ENCODE measurements at regions not wholly inside any gene's neighbourhood (a gene's known extent, or its start where the extent isn't known, plus 50 kb on each side); places are given as distances from the start of the nearest gene placed in this dataset.

DNA sequence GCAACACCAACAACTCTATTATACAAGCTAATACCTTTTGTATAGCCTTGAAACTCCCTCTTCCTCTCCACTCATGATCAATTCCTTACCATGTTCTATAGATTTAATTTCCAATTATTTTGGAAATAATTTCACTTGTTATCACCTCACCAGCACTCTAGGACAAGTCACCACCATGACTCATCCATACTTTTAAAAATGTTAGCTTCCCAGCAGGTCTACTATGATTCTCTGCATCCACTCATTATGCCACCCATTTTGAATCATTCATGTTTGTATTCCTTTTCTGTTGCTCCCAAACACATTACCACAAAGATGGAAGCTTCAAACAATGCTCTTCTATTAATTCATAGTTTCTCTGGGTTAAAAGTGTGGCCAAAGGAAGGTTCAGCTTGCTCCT, 469.6 kb downstream of the PDGFC start:
- H3K36me3 ChIP-seq (ENCODE audit: control insufficient read depth in 3 of 3, insufficient read depth in 2 of 3, low read depth in 1 of 3, low read length in 3 of 3), result no peaks in the 10 kb centered on the region
- H3K9me3 ChIP-seq (ENCODE audit: control insufficient read depth in 2 of 2, insufficient read depth in 1 of 2, low read depth in 1 of 2, low read length in 1 of 2), result no peaks in the 10 kb centered on the region
- H3K27me3 ChIP-seq (ENCODE audit: control insufficient read depth in 3 of 3, insufficient read depth in 3 of 3, low read length in 3 of 3), result no peaks in the 10 kb centered on the region
- FAIRE-seq (no peak), DNase-seq (no peak)
- H3K4me1 ChIP-seq (ENCODE audit: control insufficient read depth in 3 of 3, insufficient read depth in 2 of 3, low read depth in 1 of 3, low read length in 2 of 3), result no peaks in the 10 kb centered on the region
- H3K27ac ChIP-seq (ENCODE audit: low read depth in 1 of 3, low read length in 2 of 3), result no peak overlapping the region
- H3K4me3 ChIP-seq (ENCODE audit: low read depth in 1 of 3, low read length in 3 of 3), result no peak overlapping the region

DNA sequence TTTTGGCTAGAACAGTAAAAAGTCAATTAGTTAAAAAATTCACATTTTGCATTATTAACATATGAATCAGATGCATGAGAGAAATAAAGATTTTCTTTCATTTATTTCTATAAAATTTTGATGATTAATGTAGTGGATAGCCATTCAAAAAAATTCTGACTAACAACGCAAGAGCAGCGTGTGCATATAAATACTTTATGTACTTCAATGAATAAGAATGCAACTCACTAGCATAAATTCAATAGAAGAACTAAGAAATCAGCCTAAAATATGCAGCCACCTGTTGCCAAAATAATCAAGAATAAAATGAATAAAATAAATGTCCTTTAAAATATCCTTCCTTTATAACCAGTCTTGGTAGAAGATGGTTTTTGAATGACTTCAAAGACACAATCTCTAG, 471.9 kb downstream of the PDGFC start:
- no peaks in the 10 kb centered on the region for H3K27me3 ChIP-seq (ENCODE audit: control insufficient read depth in 3 of 3, insufficient read depth in 3 of 3, low read length in 3 of 3)

GRCh38 chr4:156497486-156497885, 474.1 kb downstream of the PDGFC start:
- Histone ChIP-seq H3K27ac (ENCODE audit: low read depth in 1 of 3, low read length in 2 of 3) (no peak overlapping the region), H3K4me3 (ENCODE audit: low read depth in 1 of 3, low read length in 3 of 3) (no peak overlapping the region), H3K9me3 (ENCODE audit: control insufficient read depth in 2 of 2, insufficient read depth in 1 of 2, low read depth in 1 of 2, low read length in 1 of 2) (no peaks in the 10 kb centered on the region), H3K27me3 (ENCODE audit: control insufficient read depth in 3 of 3, insufficient read depth in 3 of 3, low read length in 3 of 3) (no peaks in the 10 kb centered on the region), H3K36me3 (ENCODE audit: control insufficient read depth in 3 of 3, insufficient read depth in 2 of 3, low read depth in 1 of 3, low read length in 3 of 3) (no peaks in the 10 kb centered on the region), H3K4me1 (ENCODE audit: control insufficient read depth in 3 of 3, insufficient read depth in 2 of 3, low read depth in 1 of 3, low read length in 2 of 3) (no peaks in the 10 kb centered on the region)
- no peak for FAIRE-seq
- DNase-seq, result no peak
- 82 to 87% (median 87%) methylated on average over 6 of the region's 6 CpGs for WGBS, 3 donors

More for the DNA sequence above, 471.9 kb downstream of the PDGFC start:
- no peaks in the 10 kb centered on the region for H3K9me3 ChIP-seq (ENCODE audit: control insufficient read depth in 2 of 2, insufficient read depth in 1 of 2, low read depth in 1 of 2, low read length in 1 of 2)
- no peak overlapping the region for H3K4me3 ChIP-seq (ENCODE audit: low read depth in 1 of 3, low read length in 3 of 3)
- FAIRE-seq (no peak), DNase-seq (no peak)
- no peaks in the 10 kb centered on the region for H3K36me3 ChIP-seq (ENCODE audit: control insufficient read depth in 3 of 3, insufficient read depth in 2 of 3, low read depth in 1 of 3, low read length in 3 of 3)
- no peak overlapping the region for H3K27ac ChIP-seq (ENCODE audit: low read depth in 1 of 3, low read length in 2 of 3)
- no peaks in the 10 kb centered on the region for H3K4me1 ChIP-seq (ENCODE audit: control insufficient read depth in 3 of 3, insufficient read depth in 2 of 3, low read depth in 1 of 3, low read length in 2 of 3)
- WGBS, 3 donors, result 87 to 95% (median 91%) methylated on average over 2 of the region's 2 CpGs

- no peaks in the 10 kb centered on the region for H3K4me1 ChIP-seq (ENCODE audit: control insufficient read depth in 3 of 3, insufficient read depth in 2 of 3, low read depth in 1 of 3, low read length in 2 of 3)
- no peak overlapping the region for H3K27ac ChIP-seq (ENCODE audit: low read depth in 1 of 3, low read length in 2 of 3)
- no peaks in the 10 kb centered on the region for H3K9me3 ChIP-seq (ENCODE audit: control insufficient read depth in 2 of 2, insufficient read depth in 1 of 2, low read depth in 1 of 2, low read length in 1 of 2)
- no peak for DNase-seq
- H3K27me3 ChIP-seq (ENCODE audit: control insufficient read depth in 3 of 3, insufficient read depth in 3 of 3, low read length in 3 of 3), result no peaks in the 10 kb centered on the region
- FAIRE-seq, result no peak
- 68 to 74% (median 73%) methylated on average over 3 of the region's 3 CpGs for WGBS, 3 donors
- no peaks in the 10 kb centered on the region for H3K36me3 ChIP-seq (ENCODE audit: control insufficient read depth in 3 of 3, insufficient read depth in 2 of 3, low read depth in 1 of 3, low read length in 3 of 3)
- H3K4me3 ChIP-seq (ENCODE audit: low read depth in 1 of 3, low read length in 3 of 3), result no peak overlapping the region
These were observed 474.8 kb downstream of the PDGFC start for GRCh38 chr4:156496797-156497196.

DNA sequence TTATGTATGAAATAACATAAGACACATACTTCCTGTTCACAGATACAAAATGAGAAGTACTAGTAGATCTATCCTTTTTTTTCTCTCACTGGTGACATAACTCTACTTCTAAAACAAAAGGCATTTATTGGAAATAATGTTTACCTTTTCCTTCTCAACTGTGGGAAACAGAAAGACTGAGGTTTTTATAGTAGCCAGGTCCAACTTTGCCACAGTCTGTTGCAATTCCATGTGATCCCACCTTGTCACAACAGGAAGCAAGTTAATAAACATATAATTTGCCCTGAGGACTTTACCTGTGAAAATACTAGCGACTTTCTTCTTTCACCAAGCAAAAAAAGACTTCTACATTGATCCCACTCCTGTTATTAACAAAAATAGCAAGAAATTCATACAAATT, 475.8 kb downstream of the PDGFC start:
- WGBS, 3 donors, result 19 to 46% (median 26%) methylated on average over 1 of the region's 1 CpG
- H3K36me3 ChIP-seq (ENCODE audit: control insufficient read depth in 3 of 3, insufficient read depth in 2 of 3, low read depth in 1 of 3, low read length in 3 of 3), result no peaks in the 10 kb centered on the region
- no peaks in the 10 kb centered on the region for H3K9me3 ChIP-seq (ENCODE audit: control insufficient read depth in 2 of 2, insufficient read depth in 1 of 2, low read depth in 1 of 2, low read length in 1 of 2)
- H3K4me3 ChIP-seq (ENCODE audit: low read depth in 1 of 3, low read length in 3 of 3), result no peak overlapping the region
- DNase-seq (peak in 1 of 2 donors; percentile 2), FAIRE-seq (no peak)
- H3K27ac ChIP-seq (ENCODE audit: low read depth in 1 of 3, low read length in 2 of 3), result no peak overlapping the region
- H3K27me3 ChIP-seq (ENCODE audit: control insufficient read depth in 3 of 3, insufficient read depth in 3 of 3, low read length in 3 of 3), result no peaks in the 10 kb centered on the region
- H3K4me1 ChIP-seq (ENCODE audit: control insufficient read depth in 3 of 3, insufficient read depth in 2 of 3, low read depth in 1 of 3, low read length in 2 of 3), result no peaks in the 10 kb centered on the region

DNA sequence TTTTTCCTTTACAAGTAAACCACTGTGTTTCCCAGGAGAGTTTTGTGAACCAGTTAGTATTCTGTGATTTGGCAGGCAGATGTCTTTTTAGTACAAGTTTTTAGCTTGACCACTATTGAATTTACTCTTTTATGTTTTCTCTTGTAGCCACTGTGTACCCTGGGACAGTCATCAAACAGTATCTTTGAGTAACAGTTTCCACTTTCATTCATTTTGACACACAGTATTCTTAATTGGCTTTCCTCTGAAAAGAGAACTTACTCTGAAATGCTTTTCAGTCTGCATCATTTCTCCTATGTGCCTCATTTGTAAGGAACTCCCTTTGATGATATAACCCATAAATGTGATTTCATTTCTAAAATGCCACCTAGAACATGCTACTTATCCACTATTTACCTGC, 476.5 kb downstream of the PDGFC start:
- no peaks in the 10 kb centered on the region for H3K36me3 ChIP-seq (ENCODE audit: control insufficient read depth in 3 of 3, insufficient read depth in 2 of 3, low read depth in 1 of 3, low read length in 3 of 3)
- H3K27me3 ChIP-seq (ENCODE audit: control insufficient read depth in 3 of 3, insufficient read depth in 3 of 3, low read length in 3 of 3), result no peaks in the 10 kb centered on the region
- no peak overlapping the region for H3K27ac ChIP-seq (ENCODE audit: low read depth in 1 of 3, low read length in 2 of 3)
- DNase-seq (no peak), FAIRE-seq (no peak)
- H3K4me1 ChIP-seq (ENCODE audit: control insufficient read depth in 3 of 3, insufficient read depth in 2 of 3, low read depth in 1 of 3, low read length in 2 of 3), result no peaks in the 10 kb centered on the region
- H3K9me3 ChIP-seq (ENCODE audit: control insufficient read depth in 2 of 2, insufficient read depth in 1 of 2, low read depth in 1 of 2, low read length in 1 of 2), result no peaks in the 10 kb centered on the region
- H3K4me3 ChIP-seq (ENCODE audit: low read depth in 1 of 3, low read length in 3 of 3), result no peak overlapping the region

DNA sequence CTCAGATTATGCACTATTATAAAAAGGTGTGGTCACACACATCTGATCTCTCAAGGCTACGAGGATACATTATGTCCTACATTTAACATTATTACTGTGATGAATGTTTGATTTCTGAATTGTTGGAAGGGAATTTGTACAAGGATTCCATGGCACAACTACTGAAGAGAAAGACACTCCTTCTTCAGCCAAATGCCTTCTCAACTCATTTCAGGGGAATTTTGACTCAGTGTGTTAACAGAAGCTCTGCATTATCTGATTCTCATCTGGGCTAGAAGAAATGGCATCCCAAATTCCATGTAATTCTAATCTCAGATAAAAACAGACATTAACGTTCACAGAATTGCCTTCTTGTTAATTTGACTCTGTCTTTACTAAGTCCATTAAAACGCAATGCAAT, 477.7 kb downstream of the PDGFC start:
- no peak for DNase-seq
- whole genome bisulfite sequencing, 3 donors, result 40 to 51% (median 50%) methylated on average over 3 of the region's 3 CpGs

DNA sequence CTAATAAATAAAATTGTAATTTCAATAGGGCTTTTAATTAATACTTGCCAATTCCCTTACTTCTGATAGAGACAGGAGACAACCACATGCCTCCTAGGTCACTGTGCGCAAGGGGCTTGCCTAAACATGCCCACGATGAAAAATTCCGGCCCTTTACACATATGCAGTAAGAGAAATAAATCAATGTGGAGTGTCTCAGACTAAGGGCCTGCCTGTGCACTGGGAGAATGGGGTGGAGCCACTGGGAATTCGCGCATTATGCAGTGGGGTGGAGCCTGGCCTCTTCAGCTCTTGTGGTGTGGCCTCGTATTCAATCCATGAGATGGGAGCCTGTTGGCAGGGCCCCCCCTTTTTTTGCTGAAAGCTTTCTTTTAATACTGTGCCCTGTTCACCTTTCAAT, 484.5 kb downstream of the PDGFC start:
- 90 to 91% (median 91%) methylated on average over 6 of the region's 6 CpGs for WGBS, 3 donors
- H3K27ac ChIP-seq (ENCODE audit: low read depth in 1 of 3, low read length in 2 of 3), result no peak overlapping the region
- DNase-seq, result no peak
- H3K4me3 ChIP-seq (ENCODE audit: low read depth in 1 of 3, low read length in 3 of 3), result no peak overlapping the region
- no peaks in the 10 kb centered on the region for H3K36me3 ChIP-seq (ENCODE audit: control insufficient read depth in 3 of 3, insufficient read depth in 2 of 3, low read depth in 1 of 3, low read length in 3 of 3)
- H3K9me3 ChIP-seq (ENCODE audit: control insufficient read depth in 2 of 2, insufficient read depth in 1 of 2, low read depth in 1 of 2, low read length in 1 of 2), result no peaks in the 10 kb centered on the region
- H3K27me3 ChIP-seq (ENCODE audit: control insufficient read depth in 3 of 3, insufficient read depth in 3 of 3, low read length in 3 of 3), result no peaks in the 10 kb centered on the region
- no peak for FAIRE-seq
- no peaks in the 10 kb centered on the region for H3K4me1 ChIP-seq (ENCODE audit: control insufficient read depth in 3 of 3, insufficient read depth in 2 of 3, low read depth in 1 of 3, low read length in 2 of 3)

More for the DNA sequence above, 477.7 kb downstream of the PDGFC start:
- Histone ChIP-seq H3K4me1 (ENCODE audit: control insufficient read depth in 3 of 3, insufficient read depth in 2 of 3, low read depth in 1 of 3, low read length in 2 of 3) (no peaks in the 10 kb centered on the region), H3K4me3 (ENCODE audit: low read depth in 1 of 3, low read length in 3 of 3) (no peak overlapping the region), H3K36me3 (ENCODE audit: control insufficient read depth in 3 of 3, insufficient read depth in 2 of 3, low read depth in 1 of 3, low read length in 3 of 3) (no peaks in the 10 kb centered on the region), H3K27ac (ENCODE audit: low read depth in 1 of 3, low read length in 2 of 3) (no peak overlapping the region), H3K27me3 (ENCODE audit: control insufficient read depth in 3 of 3, insufficient read depth in 3 of 3, low read length in 3 of 3) (no peaks in the 10 kb centered on the region), H3K9me3 (ENCODE audit: control insufficient read depth in 2 of 2, insufficient read depth in 1 of 2, low read depth in 1 of 2, low read length in 1 of 2) (no peaks in the 10 kb centered on the region)
- no peak for FAIRE-seq

DNA sequence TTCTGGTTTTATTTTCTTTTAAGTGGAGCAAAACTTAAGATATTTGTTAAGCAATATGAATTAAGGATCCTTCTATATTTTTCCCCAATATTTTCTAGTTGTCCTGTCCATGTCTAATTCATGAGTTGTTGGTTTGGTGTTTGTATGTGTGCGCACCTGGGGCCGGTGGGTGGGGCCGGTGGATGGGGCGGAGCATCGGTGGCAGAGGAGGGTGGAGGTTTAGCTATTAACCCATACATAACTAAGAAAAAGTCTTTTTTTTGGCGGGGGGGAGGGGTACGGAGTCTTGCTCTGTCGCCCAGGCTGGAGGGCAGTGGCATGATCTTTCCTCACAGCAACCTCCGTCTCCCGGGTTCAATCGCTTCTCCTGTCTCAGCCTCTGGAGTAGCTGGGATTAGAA, 489.8 kb downstream of the PDGFC start:
- Histone ChIP-seq H3K36me3 (ENCODE audit: control insufficient read depth in 3 of 3, insufficient read depth in 2 of 3, low read depth in 1 of 3, low read length in 3 of 3) (no peaks in the 10 kb centered on the region), H3K4me1 (ENCODE audit: control insufficient read depth in 3 of 3, insufficient read depth in 2 of 3, low read depth in 1 of 3, low read length in 2 of 3) (no peaks in the 10 kb centered on the region), H3K27ac (ENCODE audit: low read depth in 1 of 3, low read length in 2 of 3) (no peak overlapping the region), H3K9me3 (ENCODE audit: control insufficient read depth in 2 of 2, insufficient read depth in 1 of 2, low read depth in 1 of 2, low read length in 1 of 2) (no peaks in the 10 kb centered on the region), H3K4me3 (ENCODE audit: low read depth in 1 of 3, low read length in 3 of 3) (no peak overlapping the region), H3K27me3 (ENCODE audit: control insufficient read depth in 3 of 3, insufficient read depth in 3 of 3, low read length in 3 of 3) (no peaks in the 10 kb centered on the region)
- DNase-seq (no peak), FAIRE-seq (no peak)
- 90 to 92% (median 91%) methylated on average over 11 of the region's 11 CpGs for WGBS, 3 donors

All from small intestine (tissue), 7 donors.